Muscle of back (tissue), 3 donors: ENCODE measurements at regions not wholly inside any gene's neighbourhood (a gene's known extent, or its start where the extent isn't known, plus 50 kb on each side); places are given as distances from the start of the nearest gene placed in this dataset.
"Not testable (repeated sequence)": the region's sequence is repeated elsewhere in the genome, so short reads cannot be mapped to it uniquely, and the experiment has no call there.

Experiments used
- DNase-seq, 3 donors: peaks; one replicate each; pipeline versions ENCODE4 v3.0.0 to v3.0.0-alpha.2; 2013

DNA sequence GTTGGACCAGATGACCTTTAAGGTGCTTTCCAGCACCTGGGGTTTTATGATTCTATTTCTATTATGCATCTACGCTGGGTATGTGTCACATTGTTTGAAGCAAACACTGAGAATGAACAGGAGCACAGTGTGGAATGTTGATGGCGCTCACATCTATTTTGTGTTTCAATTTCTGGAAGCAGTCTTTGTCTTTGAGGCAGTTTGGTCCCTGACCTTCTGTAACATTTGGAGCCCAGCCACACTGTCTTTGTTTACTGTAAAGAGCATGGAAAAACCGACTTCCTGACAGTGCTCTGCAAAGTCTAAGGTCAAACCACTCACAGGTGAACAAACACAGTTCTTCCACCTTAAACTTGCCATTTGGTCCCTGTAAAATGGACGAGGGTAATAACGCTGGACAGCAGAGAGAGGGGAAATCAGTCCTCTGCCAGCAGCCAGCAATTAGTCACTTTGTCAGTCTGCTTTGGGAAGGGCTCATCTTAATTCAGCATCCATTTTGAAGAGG, 155.5 kb downstream of the PRL start:
- DNase-seq: peak in 2 of 3 donors; percentile 14 to 56

DNA sequence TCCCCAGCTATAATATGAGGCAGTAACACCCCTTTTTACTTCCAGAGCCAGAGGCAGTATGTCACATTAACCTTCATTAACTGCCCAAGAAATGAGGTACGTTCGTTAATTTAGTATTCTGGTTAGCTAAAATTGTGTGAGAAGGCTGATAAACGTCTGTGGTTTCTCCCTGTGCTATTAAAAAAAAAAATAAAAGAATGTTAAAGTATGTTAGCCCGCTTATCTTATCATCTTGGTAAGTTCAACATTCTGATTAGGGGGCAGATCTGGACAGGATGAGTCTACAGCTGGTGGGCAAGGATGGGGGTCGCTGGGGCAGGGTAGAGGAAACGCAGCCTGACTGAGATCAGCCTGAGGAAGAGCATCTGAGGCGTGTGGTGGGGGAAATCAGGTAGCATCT, 154.0 kb downstream of the PRL start:
- DNase-seq: no peak

DNA sequence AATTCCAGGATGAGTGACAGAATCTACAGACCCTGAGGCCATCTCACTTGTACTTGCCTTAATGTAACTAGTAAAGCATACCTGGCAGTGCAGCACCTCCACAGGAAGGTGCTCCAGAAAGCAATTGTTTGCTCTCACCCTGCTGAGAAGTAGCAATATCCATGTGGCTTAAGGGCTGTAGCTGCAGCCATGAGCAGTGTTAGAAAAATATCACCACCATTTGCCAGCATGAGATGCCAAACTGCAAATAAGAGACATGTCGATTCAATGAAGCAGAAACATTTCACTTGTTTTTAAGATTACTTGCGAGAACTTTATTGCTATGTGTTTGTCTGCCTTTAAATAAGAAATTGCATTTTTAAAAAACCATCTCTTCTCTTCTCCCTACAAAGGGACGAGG, 151.5 kb downstream of the PRL start:
- DNase-seq: no peak

DNA sequence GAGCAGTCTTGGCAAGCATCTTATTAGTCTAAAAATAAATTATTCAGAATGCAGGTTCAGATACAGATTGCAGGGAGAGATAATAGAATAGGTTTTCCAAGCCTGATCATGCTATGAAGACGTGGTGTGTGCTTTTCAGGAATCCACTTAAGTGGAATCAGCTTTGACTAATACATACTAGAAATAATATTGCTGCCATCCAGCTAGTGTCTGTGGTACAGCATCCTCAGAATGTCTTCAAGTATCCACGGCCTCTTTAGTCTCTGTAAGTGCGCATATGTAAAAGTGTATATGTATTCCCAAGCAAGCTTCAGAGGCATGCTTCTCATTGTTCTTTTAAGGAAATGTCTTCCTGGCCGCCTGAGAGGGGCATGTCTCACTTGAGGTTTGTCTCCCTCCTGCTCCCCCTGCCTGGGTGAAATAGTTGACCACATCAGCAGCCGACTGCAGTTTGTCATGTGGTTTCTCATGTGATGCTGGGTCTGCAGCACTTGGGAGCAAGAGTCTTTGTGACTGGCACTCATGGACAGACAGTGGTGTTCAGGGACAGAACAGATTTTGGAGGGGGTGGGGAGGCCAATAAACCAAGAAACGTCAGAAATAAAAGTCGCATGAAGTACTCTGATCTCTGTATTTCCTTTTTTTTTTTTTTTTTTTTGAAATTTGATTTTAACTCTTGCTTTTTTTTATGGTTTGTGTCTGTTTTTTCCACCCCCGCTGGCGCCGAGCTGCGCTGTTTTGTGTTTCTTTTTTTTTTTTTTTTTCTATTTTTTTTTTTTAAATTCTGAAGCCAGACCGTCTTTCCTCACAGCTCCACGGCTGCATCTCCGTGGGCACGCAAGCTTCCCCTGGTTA, 150.8 kb downstream of the PRL start:
- peak; percentile 73 to 92 (median 81) for DNase-seq

DNA sequence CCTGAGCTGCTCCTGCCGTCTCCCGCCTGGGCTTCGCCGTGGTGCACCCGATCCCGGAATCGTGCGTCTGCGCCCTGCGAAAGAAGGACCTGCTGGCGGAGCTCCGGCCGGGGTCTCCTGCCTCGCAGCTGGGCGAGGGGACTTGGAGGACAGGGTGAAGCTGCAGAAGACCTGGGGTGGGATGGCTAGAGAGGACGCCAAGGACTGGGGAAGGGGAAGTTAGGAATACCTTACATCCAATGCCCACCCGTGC, 150.2 kb downstream of the PRL start:
- no peak for DNase-seq

DNA sequence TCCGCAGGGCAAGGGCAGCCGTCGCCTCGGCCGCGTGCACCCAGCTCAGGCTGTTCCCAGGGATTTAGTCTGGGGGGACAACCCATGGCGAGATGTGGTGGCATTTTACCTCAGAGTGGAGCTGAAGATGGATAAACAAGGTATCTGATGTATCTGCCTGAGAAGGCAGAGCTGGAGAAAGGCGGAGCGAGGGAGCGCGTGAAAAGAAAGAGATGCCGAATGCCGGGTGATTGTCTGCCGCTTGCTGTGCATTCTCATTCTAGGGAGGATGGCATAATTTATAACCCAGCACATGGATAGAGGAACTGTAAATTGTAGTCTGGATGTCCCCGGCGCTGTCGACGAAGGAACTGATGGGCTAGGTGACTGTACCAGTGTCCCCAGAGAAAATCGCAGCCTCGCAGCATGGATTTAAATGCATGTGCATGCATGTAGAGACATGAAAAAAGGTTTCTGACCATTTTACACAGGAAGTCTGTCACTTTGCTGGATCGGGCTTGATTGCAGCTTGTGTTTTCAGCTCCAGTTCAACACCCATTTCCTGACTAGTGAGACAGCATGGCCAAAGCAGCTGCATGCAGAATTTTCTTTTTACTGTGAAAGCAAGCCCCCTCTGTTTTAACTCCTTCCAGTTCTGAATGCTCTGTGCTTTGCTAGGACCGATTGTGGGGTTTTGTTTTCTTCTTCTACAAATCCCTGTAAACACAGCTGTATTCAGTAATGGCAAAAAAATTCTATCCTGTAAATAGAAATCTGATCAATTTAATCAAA, 149.7 kb downstream of the PRL start:
- DNase-seq: peak; percentile 65 to 92 (median 74)

DNA sequence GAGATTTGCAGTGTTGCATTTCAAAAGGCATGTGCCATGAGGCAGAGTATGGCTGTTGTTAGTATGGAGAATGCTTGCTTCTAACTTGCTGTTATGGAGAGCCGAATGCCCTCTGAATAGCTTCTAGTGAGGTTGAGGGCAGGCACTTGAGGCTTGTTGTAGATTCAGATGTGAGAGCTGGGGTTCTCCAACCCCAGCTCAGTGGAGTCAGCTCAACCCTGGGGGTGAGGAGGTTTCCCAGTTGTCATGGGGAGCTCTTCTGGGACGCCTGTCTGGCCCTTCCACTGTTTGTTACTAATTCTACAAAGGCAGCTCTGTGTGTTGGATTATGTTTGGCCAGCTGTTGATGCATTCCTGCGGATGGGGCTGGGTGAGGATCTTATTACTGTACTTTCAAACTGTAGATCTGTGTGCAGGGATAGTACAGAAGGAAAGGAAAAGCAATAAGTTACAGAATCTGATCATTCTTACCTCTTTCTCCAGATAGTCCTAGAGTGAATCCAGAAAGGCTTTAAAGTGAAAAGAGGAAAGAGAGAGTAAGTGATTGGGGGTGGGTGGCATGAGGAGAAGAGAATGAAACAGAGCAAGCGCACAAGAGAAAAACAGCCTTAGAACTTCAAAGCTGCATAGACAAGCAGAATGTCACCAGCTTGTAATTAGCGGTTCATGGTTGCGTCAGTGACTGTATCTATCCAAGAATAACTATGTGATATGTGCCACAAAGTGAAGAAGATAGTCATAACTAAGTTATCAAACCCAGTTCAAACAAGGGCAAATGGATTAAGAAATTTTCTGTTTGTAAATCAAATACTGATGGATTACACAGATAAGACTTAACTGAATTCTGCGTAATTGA, 148.7 kb downstream of the PRL start:
- peak; percentile 86 to 94 (median 90) for DNase-seq

DNA sequence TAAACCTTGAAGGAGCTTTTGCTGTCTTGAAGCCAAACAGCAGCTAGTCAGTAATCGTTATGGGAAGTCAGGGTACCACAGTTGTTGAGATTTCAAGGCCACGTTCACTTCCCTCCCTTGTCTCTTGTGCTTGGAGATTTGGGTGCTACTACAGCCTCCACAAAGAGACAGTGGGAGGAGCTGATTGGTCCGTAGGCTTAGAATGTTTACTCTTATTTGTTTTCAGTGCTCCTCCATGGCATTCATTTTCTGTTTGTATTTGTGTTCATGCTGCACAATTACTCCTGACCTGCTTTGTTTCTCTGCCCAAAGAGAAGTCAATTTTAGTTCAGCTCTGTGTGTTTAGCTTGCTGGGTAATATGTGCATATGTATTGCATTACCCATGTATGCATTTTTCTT, 147.7 kb downstream of the PRL start:
- DNase-seq: peak in 2 of 3 donors; percentile 32 to 67

DNA sequence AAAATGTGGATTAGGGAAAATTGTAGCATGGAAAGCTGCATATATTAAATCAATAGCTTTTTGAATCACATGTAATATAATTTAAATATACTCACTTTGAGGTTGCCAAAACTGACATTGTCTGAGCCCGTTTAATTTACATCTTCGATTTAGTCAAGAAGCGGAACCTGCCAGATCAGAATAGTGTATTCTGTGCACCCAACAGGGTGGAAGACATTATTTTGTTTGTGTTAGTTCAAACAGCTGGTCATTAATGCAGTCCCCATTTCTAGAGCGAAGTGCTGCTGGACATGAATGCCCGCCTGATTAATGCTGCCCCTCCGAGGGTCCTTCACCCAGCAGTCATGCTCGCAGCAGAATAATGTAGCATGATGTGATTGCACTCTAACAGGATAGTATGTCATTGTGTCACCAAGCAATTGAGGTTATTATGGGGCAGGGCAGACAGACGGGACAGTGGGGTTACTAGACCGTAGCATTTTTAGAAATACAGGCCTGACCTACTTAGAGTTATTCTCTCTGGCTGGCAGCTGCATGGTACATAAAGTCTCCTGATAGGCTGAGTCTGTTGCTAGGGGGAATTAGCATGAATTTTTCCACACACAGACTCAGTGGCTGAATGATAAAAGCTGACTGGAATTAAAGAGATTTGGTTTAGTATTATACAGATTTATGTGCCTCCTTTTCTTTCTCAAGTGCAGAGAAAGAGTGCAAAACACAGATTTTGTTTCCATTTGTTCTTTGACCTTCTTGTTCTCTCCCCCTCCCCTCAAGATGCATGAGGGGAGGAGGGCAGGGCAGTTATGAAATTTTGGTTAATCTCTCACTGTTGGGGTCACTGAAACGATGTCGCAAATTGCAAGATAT, 147.1 kb downstream of the PRL start:
- DNase-seq: peak; percentile 48 to 79 (median 62)

DNA sequence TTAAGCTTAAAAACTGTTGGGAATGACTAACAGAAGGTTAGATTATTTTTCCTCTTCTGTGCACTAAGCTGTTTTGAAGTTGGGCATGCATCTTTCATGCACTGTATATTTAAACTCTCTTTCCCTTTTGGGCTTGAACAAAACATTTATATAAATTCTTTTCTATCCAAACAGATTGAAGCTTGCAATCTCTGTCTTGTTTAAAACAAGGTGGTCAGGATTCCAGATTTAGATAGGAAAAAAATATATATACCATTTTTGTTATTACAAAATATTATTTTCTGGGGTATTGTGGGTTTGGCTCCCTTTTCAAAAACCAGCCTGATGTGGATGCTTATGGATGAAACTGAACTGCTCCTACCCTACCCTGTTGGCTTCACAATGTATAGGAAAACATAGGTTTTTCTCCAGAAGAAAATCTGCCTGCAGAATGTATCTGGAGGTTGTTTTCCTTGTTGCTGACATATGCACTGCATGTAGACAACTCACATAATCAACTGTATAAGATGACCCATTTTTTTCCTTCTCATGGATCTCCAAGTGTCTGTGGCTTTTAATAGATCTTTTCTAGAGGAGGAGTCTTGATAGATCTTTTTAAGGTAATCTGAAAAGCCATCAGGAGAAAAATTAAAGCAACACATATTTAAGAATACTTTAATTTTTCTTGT, 146.3 kb downstream of the PRL start:
- DNase-seq: no peak

DNA sequence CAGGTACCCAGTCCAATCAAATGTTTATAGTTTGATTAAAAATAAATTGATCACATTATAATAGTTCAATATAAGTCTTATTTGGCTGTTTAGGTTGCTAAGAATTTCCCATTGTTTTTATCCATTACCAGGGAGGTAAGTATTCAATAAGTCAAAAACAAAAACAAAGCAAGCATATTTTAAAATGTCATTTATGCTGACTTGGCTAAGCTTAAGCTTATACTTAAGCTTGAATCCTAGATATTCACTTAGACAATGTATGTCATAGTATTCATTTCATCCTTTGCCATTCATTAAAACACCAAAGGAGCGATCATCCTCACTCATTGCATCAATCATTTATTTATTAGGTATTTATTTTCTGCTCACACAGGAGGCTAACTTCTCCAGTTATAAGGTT, 144.9 kb downstream of the PRL start:
- DNase-seq: no peak

DNA sequence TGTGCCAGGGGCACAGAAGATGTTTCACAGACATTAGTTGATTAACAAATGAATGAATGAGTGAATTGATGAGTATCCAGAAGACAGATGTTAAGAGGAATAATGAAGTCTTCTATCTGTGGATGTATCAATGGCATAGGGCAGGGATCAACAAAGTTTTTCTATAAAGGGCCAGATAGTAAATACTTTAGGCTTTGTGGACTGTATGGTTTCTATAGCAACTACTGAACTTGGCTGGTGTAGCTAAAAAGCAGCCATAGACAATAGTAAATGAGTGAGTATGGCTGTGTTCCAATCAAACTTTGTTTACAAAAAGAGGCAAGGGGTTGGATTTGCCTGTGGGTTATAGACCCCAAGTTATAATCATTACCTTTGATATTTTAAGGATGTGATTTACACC, 144.0 kb downstream of the PRL start:
- DNase-seq: peak in 1 of 3 donors; percentile 30

DNA sequence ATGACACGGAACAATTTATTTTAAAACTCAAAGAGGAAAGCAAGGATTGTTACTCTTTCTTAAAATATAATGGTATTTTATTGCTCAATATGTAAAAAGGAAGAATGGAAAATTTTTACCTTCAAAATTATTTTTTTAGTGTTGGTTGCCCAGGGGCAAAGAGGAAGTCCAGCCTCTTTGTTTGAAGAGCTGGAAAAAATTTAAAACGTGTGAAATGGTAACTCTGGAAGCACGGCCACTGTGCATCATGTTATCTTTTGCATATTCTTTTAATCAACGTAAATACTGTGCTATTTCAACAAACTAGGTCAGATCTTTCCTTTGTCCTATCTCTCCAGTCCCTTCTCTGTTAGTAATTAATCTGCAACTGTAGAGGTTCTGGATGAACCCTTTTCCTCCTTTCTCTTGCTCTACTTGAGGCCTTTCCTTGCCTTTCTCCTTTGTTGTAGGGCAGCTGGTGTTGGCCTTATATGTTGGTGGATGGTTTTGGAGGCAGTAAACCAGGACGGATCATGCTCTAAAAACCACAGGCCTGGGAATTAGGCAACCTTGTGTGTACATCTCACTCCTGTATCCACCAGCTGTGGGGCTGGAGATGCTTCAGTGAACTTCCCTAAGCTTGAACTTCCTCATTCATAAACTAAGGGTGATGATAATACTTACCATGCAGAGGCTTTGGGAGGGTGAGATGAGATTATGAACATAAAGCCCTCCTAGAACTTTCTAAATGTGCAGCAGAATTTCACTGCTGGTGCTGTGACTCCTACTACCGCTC, 143.3 kb downstream of the PRL start:
- no peak for DNase-seq

DNA sequence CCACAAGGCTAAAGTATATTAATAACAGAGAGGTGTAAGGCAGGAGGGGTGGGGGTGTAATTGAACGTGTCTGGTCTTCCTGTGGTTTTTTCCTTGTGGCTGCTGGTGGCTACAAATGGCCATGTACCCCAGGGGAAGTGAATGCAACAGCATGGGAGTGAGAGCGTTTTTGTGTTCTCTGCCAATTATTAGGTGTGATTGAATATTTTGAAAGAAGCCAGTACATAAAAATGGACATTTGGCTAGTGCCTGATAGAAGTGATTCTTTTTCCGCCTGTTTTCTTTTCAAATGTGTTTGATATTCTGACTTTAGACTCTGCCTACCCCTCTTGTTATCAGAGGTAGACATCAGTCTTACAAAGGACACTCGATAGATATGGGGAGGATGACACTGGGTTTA, 141.3 kb downstream of the PRL start:
- no peak for DNase-seq

DNA sequence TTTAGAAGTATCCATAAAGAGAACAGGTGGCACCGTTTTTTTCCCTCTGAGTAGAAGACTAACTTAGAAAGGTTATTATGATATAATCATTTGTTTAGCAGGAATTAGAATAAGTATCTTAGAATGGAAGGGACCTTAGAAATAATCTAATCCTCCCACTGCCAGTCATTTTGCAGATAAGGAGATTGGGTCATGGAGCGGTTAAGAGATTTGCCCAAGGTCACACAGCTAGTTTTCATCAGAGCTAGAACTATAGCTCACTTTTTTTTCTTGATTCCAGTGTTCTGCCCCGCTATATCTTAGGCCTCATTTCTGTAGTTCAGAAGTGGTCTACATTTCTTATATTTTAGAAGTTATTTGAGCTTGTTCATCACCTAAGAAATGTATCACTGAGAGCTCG, 139.6 kb downstream of the PRL start:
- DNase-seq: no peak

DNA sequence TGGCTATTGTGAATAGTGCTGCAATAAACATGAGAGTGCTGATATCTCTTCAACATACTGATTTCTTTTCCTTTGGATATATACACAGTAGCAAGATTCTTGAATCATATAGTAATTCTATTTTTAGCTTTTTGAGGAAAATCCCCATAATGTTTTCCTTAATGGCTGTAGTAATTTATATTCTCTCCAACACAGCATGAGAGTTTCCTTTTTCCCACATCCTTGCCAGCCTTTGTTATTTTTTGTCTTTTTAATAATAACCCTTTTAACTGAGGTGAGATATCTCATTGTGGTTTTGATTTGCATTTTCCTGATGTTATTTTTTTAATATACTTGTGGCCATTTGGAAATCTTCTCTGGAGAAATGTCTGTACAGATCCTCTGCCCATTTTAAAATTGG, 132.6 kb downstream of the PRL start:
- no peak for DNase-seq

DNA sequence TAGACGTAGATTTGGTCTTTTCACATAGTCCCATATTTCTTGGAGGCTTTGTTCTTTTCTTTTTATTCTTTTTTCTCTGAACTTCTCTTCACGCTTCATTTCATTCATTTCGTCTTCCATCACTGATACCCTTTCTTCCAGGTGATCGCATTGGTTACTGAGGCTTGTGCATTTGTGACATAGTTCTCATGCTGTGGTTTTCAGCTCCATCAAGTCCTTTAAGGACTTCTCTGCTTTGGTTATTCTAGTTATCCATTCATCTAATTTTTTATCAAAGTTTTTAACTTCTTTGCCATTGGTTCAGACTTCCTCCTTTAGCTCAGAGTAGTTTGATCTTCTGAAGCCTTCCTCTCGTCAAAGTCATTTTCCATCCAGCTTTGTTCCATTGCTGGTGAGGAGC, 125.8 kb downstream of the PRL start:
- DNase-seq: not testable (repeated sequence)

DNA sequence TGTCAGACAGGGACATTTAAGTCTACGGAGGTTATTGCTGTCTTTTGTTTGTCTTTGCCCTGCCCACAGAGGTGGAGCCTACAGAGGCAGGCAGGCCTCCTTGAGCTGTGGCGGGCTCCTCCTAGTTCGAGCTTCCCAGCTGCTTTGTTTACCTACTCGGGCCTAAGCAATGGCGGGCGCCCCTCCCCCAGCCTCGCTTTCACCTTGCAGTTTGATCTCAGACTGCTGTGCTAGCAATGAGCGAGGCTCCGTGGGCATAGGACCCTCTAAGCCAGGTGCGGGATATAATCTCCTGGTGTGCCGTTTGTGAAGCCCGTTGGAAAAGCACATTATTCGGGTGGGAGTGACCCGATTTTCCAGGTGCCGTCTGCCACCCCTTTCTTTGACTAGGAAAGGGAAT, 125.0 kb downstream of the PRL start:
- DNase-seq: not testable (repeated sequence)

DNA sequence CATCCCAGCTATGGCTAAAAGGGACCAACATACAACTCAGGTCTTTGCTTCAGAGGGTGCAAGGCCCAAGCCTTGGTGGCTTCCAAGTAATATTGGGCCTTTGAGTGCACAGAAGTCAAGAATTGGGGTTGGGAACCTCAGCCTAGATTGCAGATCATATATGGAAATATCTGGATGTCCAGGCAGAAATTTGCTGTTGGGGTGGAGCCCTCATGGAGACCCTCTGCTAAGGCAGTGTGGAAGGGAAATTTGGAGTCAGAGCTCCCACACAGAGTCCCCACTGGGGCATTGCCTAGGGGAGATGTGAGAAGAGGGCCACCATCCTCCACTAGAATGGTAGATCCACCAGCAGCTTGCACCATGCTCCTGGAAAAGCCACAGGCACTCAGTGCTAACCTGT, 123.5 kb downstream of the PRL start:
- no peak for DNase-seq

DNA sequence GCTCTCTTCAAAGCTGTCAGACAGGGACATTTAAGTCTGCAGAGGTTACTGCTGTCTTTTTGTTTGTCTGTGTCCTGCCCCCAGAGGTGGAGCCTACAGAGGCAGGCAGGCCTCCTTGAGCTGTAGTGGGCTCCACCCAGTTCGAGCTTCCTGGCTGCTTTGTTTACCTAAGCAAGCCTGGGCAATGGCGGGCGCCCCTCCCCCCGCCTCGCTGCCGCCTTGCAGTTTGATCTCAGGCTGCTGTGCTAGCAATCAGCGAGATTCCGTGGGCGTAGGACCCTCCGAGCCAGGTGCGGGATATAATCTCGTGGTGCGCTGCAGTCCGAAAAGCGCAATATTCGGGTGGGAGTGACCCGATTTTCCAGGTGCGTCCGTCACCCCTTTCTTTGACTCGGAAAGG, 116.6 kb downstream of the PRL start:
- DNase-seq: not testable (repeated sequence)
